Omental fat pad (tissue), 3 donors: ENCODE measurements at regions not wholly inside any gene's neighbourhood (a gene's known extent, or its start where the extent isn't known, plus 50 kb on each side); places are given as distances from the start of the nearest gene placed in this dataset.

Source experiments
- ATAC-seq: fragments of 150-250 bp; one replicate; pipeline ENCODE4 v1.9.1; 2016; ENCODE audit warnings: mild to moderate bottlenecking, moderate library complexity; ENCODE audit not compliant: low FRiP score
- DNase-seq: peaks from one replicate; pipeline ENCODE4 v3.0.0-alpha.2; 2019; ENCODE audit warnings: low spot score
- CTCF ChIP-seq, 3 donors: fragments of 450-650 bp; IDR thresholded peaks; one replicate each; pipeline ENCODE4 v1.5.1; 2016 to 2017; ENCODE audit warnings: antibody characterized with exemption in 3 of 3, mild to moderate bottlenecking in 3 of 3, moderate library complexity in 2 of 3

- TF ChIP-seq CTCF (IDR thresholded peaks at IDR 0.05) = no peak
- DNase-seq (no peak), ATAC-seq (no peak)
Measured at GRCh38 chr16:54597222-54597621, 310.6 kb upstream of the IRX3 start.

DNA sequence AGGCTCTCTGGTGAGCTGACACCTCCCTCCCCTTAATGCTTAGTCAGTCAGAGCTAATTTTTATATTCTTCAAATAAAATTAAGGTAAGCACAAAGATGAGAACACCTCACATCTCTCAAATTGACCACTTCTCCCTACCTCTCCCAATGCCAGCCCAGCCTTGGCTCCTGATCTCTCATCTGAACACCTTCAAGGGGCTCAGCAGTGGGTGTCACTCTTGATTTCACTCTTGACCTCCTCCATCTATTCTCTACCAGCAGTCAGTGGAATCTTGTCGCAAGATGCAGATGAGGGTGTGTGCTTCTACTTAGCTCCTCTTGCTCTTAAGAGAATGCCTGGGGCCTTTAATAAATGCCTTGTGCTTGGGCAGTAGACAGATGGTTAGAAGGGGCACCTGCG is 309.0 kb upstream of the IRX3 start:
- no peak for TF ChIP-seq CTCF (IDR thresholded peaks at IDR 0.05)
- ATAC-seq (no peak), DNase-seq (no peak)

GRCh38 chr16:54594601-54595391 is 308.2 kb upstream of the IRX3 start:
- ATAC-seq (no peak), DNase-seq (no peak)
- TF ChIP-seq CTCF (IDR thresholded peaks at IDR 0.05) = no peak

GRCh38 chr16:54591816-54592246 is 305.2 kb upstream of the IRX3 start:
- DNase-seq = no peak
- no peak for ATAC-seq
- no peak for TF ChIP-seq CTCF (IDR thresholded peaks at IDR 0.05)

- DNase-seq = no peak
- TF ChIP-seq CTCF (IDR thresholded peaks at IDR 0.05) = no peak
Measured at GRCh38 chr16:54590836-54591235, 304.2 kb upstream of the IRX3 start.

GRCh38 chr16:54589326-54589725 is 302.7 kb upstream of the IRX3 start:
- ATAC-seq (no peak), DNase-seq (no peak)
- TF ChIP-seq CTCF (IDR thresholded peaks at IDR 0.05) = no peak

More at GRCh38 chr16:54590836-54591235, 304.2 kb upstream of the IRX3 start:
- no peak for ATAC-seq

GRCh38 chr16:54588026-54588425 is 301.4 kb upstream of the IRX3 start:
- DNase-seq = no peak
- TF ChIP-seq CTCF (IDR thresholded peaks at IDR 0.05) = no peak
- no peak for ATAC-seq
